ENCODE measurements at regions not wholly inside any gene's neighbourhood (a gene's known extent, or its start where the extent isn't known, plus 50 kb on each side); places are given as distances from the start of the nearest gene placed in this dataset.
A peak's percentile ranks its signal among the peaks of the same experiment; 100 is the strongest.

- CTCF ChIA-PET = interaction anchor here (0.6 to 1.3 kb wide), 6 partner anchors 14 to 822 kb away, joined by 3 read pairs; no protein-coding TSS in a partner anchor
These were observed 448.1 kb upstream of the RASGEF1B start for GRCh38 chr4:81919810-81920209.

GRCh38 chr4:81919223-81919622, 447.5 kb upstream of the RASGEF1B start:
- Mint-ChIP-seq H3K27me3 (peaks cover under 1% of the 10 kb centered on the region), H3K4me3 (no peak overlapping the region), H3K27ac (no peak overlapping the region), H3K36me3 (ENCODE audit: low read depth) (no peaks in the 10 kb centered on the region), H3K4me1 (peaks cover 11% of the 10 kb centered on the region), H3K9me3 (ENCODE audit: low read depth) (no peaks in the 10 kb centered on the region)
- intact Hi-C loops (cut with DNase I, micrococcal nuclease) = loop anchor here in 1 of 2 experiments (10.0 kb wide), 1 partner anchor 454 kb away; no protein-coding TSS in a partner anchor
- ChIA-PET CTCF (interaction anchor here (0.6 to 1.3 kb wide), 6 partner anchors 13 to 823 kb away, joined by 3 read pairs; no protein-coding TSS in a partner anchor), POLR2A (interaction anchor here (0.7 kb wide), 1 partner anchor 338 kb away, joined by 3 read pairs; no protein-coding TSS in a partner anchor)
- peak; percentile 25 for ATAC-seq
- no peak for DNase-seq

More at GRCh38 chr4:81919810-81920209, 448.1 kb upstream of the RASGEF1B start:
- Mint-ChIP-seq H3K4me1 (peaks cover 11% of the 10 kb centered on the region), H3K36me3 (ENCODE audit: low read depth) (no peaks in the 10 kb centered on the region), H3K27ac (no peak overlapping the region), H3K27me3 (peaks cover 4% of the 10 kb centered on the region), H3K4me3 (no peak overlapping the region), H3K9me3 (ENCODE audit: low read depth) (no peaks in the 10 kb centered on the region)
- POLR2A ChIA-PET = no interaction called here
- peak; percentile 33 for DNase-seq
- no peak for ATAC-seq
- intact Hi-C loops (cut with DNase I, micrococcal nuclease) = loop anchor here in 1 of 2 experiments (10.0 kb wide), 1 partner anchor 455 kb away; no protein-coding TSS in a partner anchor

- intact Hi-C loops (cut with DNase I, micrococcal nuclease) = loop anchor here in 1 of 2 experiments (10.0 kb wide), 1 partner anchor 451 kb away; no protein-coding TSS in a partner anchor
- no peak overlapping the region for H3K27ac Mint-ChIP-seq
- no peak overlapping the region for H3K4me3 Mint-ChIP-seq
- DNase-seq (no peak), ATAC-seq (no peak)
- no peaks in the 10 kb centered on the region for H3K9me3 Mint-ChIP-seq (ENCODE audit: low read depth)
- ChIA-PET POLR2A (no interaction called here), CTCF (interaction anchor here (0.8 to 1.2 kb wide), 4 partner anchors 16 to 448 kb away, joined by 3 to 4 read pairs (median 3); no protein-coding TSS in a partner anchor)
- H3K36me3 Mint-ChIP-seq (ENCODE audit: low read depth) = no peaks in the 10 kb centered on the region
- peaks cover 7% of the 10 kb centered on the region for H3K27me3 Mint-ChIP-seq
- H3K4me1 Mint-ChIP-seq = peaks cover 7% of the 10 kb centered on the region
These were observed 443.7 kb upstream of the RASGEF1B start for GRCh38 chr4:81915430-81915829.

- no peaks in the 10 kb centered on the region for H3K9me3 Mint-ChIP-seq (ENCODE audit: low read depth)
- H3K27ac Mint-ChIP-seq = no peak overlapping the region
These were observed 442.9 kb upstream of the RASGEF1B start for GRCh38 chr4:81914623-81915022.

GRCh38 chr4:81913427-81913879, 441.7 kb upstream of the RASGEF1B start:
- ATAC-seq (peak; percentile 81), DNase-seq (peak; percentile 77)
- H3K4me1 Mint-ChIP-seq = peaks cover 7% of the 10 kb centered on the region
- H3K36me3 Mint-ChIP-seq (ENCODE audit: low read depth) = no peaks in the 10 kb centered on the region
- intact Hi-C loops (cut with DNase I, micrococcal nuclease) = loop anchor here (5.0 to 10.0 kb wide), 5 partner anchors 289 to 506 kb away; no protein-coding TSS in a partner anchor
- peaks cover 7% of the 10 kb centered on the region for H3K27me3 Mint-ChIP-seq
- H3K27ac Mint-ChIP-seq = no peak overlapping the region
- POLR2A ChIA-PET = no interaction called here
- no peak overlapping the region for H3K4me3 Mint-ChIP-seq
- H3K9me3 Mint-ChIP-seq (ENCODE audit: low read depth) = no peaks in the 10 kb centered on the region
- CTCF ChIA-PET = interaction anchor here (0.6 to 2.4 kb wide), 31 partner anchors 8 to 523 kb away, joined by 3 to 10 read pairs (median 4); no protein-coding TSS in a partner anchor

More at GRCh38 chr4:81914623-81915022, 442.9 kb upstream of the RASGEF1B start:
- H3K36me3 Mint-ChIP-seq (ENCODE audit: low read depth) = no peaks in the 10 kb centered on the region
- H3K4me3 Mint-ChIP-seq = no peak overlapping the region
- no peak for DNase-seq
- peaks cover 7% of the 10 kb centered on the region for H3K27me3 Mint-ChIP-seq
- intact Hi-C loops (cut with DNase I, micrococcal nuclease) = loop anchor here (5.0 to 10.0 kb wide), 5 partner anchors 288 to 507 kb away; no protein-coding TSS in a partner anchor
- peaks cover 7% of the 10 kb centered on the region for H3K4me1 Mint-ChIP-seq
- ChIA-PET POLR2A (no interaction called here), CTCF (interaction anchor here (0.6 to 2.4 kb wide), 13 partner anchors 9 to 834 kb away, joined by 3 to 9 read pairs (median 3); no protein-coding TSS in a partner anchor)
- peak; percentile 70 for ATAC-seq

- ChIA-PET POLR2A (interaction anchor here (0.7 kb wide), 1 partner anchor 111 kb away, joined by 3 read pairs; no protein-coding TSS in a partner anchor), CTCF (interaction anchor here (0.6 to 2.4 kb wide), 24 partner anchors 9 to 522 kb away, joined by 3 to 10 read pairs (median 4); no protein-coding TSS in a partner anchor)
- H3K27me3 Mint-ChIP-seq = peaks cover 7% of the 10 kb centered on the region
- no peak for ATAC-seq
- peaks cover 7% of the 10 kb centered on the region for H3K4me1 Mint-ChIP-seq
- no peaks in the 10 kb centered on the region for H3K36me3 Mint-ChIP-seq (ENCODE audit: low read depth)
- no peaks in the 10 kb centered on the region for H3K9me3 Mint-ChIP-seq (ENCODE audit: low read depth)
- H3K27ac Mint-ChIP-seq = no peak overlapping the region
- H3K4me3 Mint-ChIP-seq = no peak overlapping the region
- DNase-seq = no peak
- intact Hi-C loops (cut with DNase I, micrococcal nuclease) = loop anchor here (5.0 to 10.0 kb wide), 5 partner anchors 290 to 505 kb away; no protein-coding TSS in a partner anchor
These were observed 440.8 kb upstream of the RASGEF1B start for GRCh38 chr4:81912376-81913030.

GRCh38 chr4:81906905-81907304, 435.2 kb upstream of the RASGEF1B start:
- H3K4me1 Mint-ChIP-seq = no peaks in the 10 kb centered on the region
- DNase-seq (no peak), ATAC-seq (no peak)
- no peaks in the 10 kb centered on the region for H3K36me3 Mint-ChIP-seq (ENCODE audit: low read depth)
- no peak overlapping the region for H3K4me3 Mint-ChIP-seq
- intact Hi-C loops (cut with DNase I, micrococcal nuclease) = no loop called here
- no peaks in the 10 kb centered on the region for H3K9me3 Mint-ChIP-seq (ENCODE audit: low read depth)
- ChIA-PET CTCF (interaction anchor here (1.5 kb wide), 1 partner anchor 10 kb away, joined by 5 read pairs; no protein-coding TSS in a partner anchor), POLR2A (no interaction called here)
- H3K27me3 Mint-ChIP-seq = no peaks in the 10 kb centered on the region
- no peak overlapping the region for H3K27ac Mint-ChIP-seq

- ATAC-seq (peak; percentile 71), DNase-seq (no peak)
- intact Hi-C loops (cut with DNase I, micrococcal nuclease) = no loop called here
- Mint-ChIP-seq H3K27me3 (no peaks in the 10 kb centered on the region), H3K36me3 (ENCODE audit: low read depth) (no peaks in the 10 kb centered on the region), H3K9me3 (ENCODE audit: low read depth) (no peaks in the 10 kb centered on the region), H3K4me1 (no peaks in the 10 kb centered on the region), H3K27ac (no peak overlapping the region), H3K4me3 (no peak overlapping the region)
- ChIA-PET CTCF (interaction anchor here (0.6 to 1.5 kb wide), 5 partner anchors 8 to 439 kb away, joined by 3 to 5 read pairs (median 4); no protein-coding TSS in a partner anchor), POLR2A (no interaction called here)
These were observed 434.3 kb upstream of the RASGEF1B start for GRCh38 chr4:81905971-81906370.

- intact Hi-C loops (cut with DNase I, micrococcal nuclease) = no loop called here
- H3K4me3 Mint-ChIP-seq = no peak overlapping the region
- no peaks in the 10 kb centered on the region for H3K9me3 Mint-ChIP-seq (ENCODE audit: low read depth)
- H3K27ac Mint-ChIP-seq = no peak overlapping the region
- POLR2A ChIA-PET = no interaction called here
- ATAC-seq (no peak), DNase-seq (no peak)
- H3K27me3 Mint-ChIP-seq = no peaks in the 10 kb centered on the region
- no peaks in the 10 kb centered on the region for H3K36me3 Mint-ChIP-seq (ENCODE audit: low read depth)
- CTCF ChIA-PET = interaction anchor here (1.5 kb wide), 1 partner anchor 9 kb away, joined by 4 read pairs; no protein-coding TSS in a partner anchor
- peaks cover 2% of the 10 kb centered on the region for H3K4me1 Mint-ChIP-seq
These were observed 432.4 kb upstream of the RASGEF1B start for GRCh38 chr4:81904121-81904520.

GRCh38 chr4:81903212-81903611, 431.5 kb upstream of the RASGEF1B start:
- CTCF ChIA-PET = interaction anchor here (1.5 kb wide), 1 partner anchor 10 kb away, joined by 4 read pairs; no protein-coding TSS in a partner anchor

GRCh38 chr4:81898862-81899504, 427.3 kb upstream of the RASGEF1B start:
- no peak for ATAC-seq
- H3K36me3 Mint-ChIP-seq (ENCODE audit: low read depth) = no peaks in the 10 kb centered on the region
- H3K27ac Mint-ChIP-seq = peak overlapping the region; percentile 40
- ChIA-PET CTCF (interaction anchor here (1.1 to 1.3 kb wide), 2 partner anchors 14 to 17 kb away, joined by 3 to 8 read pairs; no protein-coding TSS in a partner anchor), POLR2A (no interaction called here)
- no peak for DNase-seq
- no peaks in the 10 kb centered on the region for H3K9me3 Mint-ChIP-seq (ENCODE audit: low read depth)
- peaks cover 8% of the 10 kb centered on the region for H3K4me1 Mint-ChIP-seq
- H3K4me3 Mint-ChIP-seq = no peak overlapping the region
- no peaks in the 10 kb centered on the region for H3K27me3 Mint-ChIP-seq
- intact Hi-C loops (cut with DNase I, micrococcal nuclease) = no loop called here

More at GRCh38 chr4:81903212-81903611, 431.5 kb upstream of the RASGEF1B start:
- Mint-ChIP-seq H3K27me3 (no peaks in the 10 kb centered on the region), H3K27ac (no peak overlapping the region), H3K4me1 (peaks cover 8% of the 10 kb centered on the region), H3K4me3 (no peak overlapping the region), H3K9me3 (ENCODE audit: low read depth) (no peaks in the 10 kb centered on the region), H3K36me3 (ENCODE audit: low read depth) (no peaks in the 10 kb centered on the region)
- intact Hi-C loops (cut with DNase I, micrococcal nuclease) = no loop called here
- DNase-seq (no peak), ATAC-seq (no peak)
- POLR2A ChIA-PET = no interaction called here

Measured in activated CD4-positive, alpha-beta T cell treated with anti-CD3 and anti-CD28 coated beads for 36 hours (primary cell).